ENCODE measurements at regions not wholly inside any gene's neighbourhood (a gene's known extent, or its start where the extent isn't known, plus 50 kb on each side); places are given as distances from the start of the nearest gene placed in this dataset.

DNA sequence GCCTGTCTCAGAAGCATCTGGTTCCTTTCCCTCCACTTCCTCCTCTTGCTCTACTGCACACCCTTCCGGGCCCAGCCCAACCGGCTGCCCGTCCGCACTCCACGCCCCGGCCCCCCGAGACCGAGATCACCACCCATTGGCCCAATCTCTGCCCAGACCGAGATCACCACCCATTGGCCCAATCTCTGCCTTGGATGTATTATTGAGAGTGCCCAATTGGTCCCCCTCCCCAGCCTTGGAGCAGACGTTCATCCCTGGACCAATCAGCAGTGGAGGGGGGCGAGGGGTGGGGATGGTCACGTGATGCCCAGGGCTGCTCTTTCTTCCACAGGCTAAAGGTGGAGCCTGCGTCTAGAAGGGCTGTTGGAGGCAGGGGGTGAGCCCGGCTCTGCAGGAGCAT lies 75.6 kb upstream of the TMEM132C start:
- no peak for DNase-seq

DNA sequence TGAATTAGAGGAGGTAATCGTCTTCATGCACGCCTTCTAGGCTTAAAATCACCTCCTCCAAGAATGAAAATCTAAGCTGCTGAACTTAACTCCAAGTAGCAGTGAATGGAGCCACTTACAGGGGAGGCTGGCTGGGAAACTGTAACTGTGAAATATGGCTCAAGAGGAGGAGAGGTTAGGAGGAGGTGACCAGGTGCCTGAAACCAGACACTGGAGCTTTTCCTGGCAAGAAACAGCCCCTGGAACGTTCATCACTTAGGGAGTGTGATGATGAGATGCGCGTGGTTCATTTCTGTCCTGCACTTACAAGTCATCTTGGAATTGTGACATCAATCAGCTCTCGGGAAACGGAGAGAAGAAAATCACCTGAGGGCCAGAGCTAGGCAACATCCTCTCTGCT lies 62.3 kb upstream of the TMEM132C start:
- DNase-seq, result no peak

DNA sequence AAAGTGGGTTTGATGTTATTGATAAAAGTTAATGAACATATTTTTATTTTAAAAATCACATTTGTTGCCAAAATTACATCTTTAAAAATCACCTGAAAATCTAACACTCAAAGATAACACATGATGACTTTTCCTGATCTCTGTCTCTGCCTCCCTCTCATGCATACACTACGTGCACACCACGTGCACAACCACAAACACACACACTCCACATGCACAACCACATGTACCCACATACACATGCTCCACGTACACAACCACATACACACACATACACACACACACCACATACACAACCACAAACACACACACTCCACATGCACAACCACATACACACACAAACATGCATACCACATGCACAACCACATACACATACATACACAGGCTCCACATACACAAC lies 61.8 kb upstream of the TMEM132C start:
- DNase-seq, result no peak

DNA sequence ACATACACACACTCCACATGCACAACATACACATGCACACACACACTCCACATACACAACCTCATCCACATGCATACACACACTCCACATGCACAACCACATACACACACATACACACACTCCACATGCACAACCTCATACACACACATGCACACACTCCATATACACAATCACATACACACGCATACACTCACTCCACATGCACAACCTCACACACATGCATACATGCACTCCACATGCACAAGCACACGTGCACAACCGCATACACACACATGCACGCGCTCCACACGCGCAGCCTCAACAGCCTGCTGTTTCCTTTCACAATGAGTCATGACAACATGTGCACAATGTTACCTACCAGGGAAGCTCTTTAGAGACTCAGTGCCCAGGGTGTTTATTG lies 61.2 kb upstream of the TMEM132C start:
- no peak for DNase-seq

Measured in activated CD4-positive, alpha-beta T cell treated with anti-CD3 and anti-CD28 coated beads for 48 hours (primary cell).